ENCODE measurements at regions not wholly inside any gene's neighbourhood (a gene's known extent, or its start where the extent isn't known, plus 50 kb on each side); places are given as distances from the start of the nearest gene placed in this dataset.

GRCh38 chr5:84861306-84861705, 476.6 kb upstream of the EDIL3 start:
- ATAC-seq (no peak), DNase-seq (no peak)
- Histone ChIP-seq H3K4me1 (no peaks in the 10 kb centered on the region), H3K9me3 (no peaks in the 10 kb centered on the region), H3K27ac (no peak overlapping the region), H3K4me3 (no peak overlapping the region), H3K36me3 (no peaks in the 10 kb centered on the region), H3K27me3 (no peaks in the 10 kb centered on the region)
- no peak for TF ChIP-seq POLR2A (IDR thresholded peaks at IDR 0.05)
- TF ChIP-seq CTCF (IDR thresholded peaks at IDR 0.05): no peak
- intact Hi-C loops (cut with DNase I): no loop called here
- 41% methylated on average over 2 of the region's 2 CpGs for WGBS (ENCODE audit: insufficient coverage, low coverage, low lambda C conversion rate, missing lambda C conversion rate)

GRCh38 chr5:84859056-84859455, 474.4 kb upstream of the EDIL3 start:
- intact Hi-C loops (cut with DNase I): no loop called here
- Histone ChIP-seq H3K27ac (no peak overlapping the region), H3K4me1 (no peaks in the 10 kb centered on the region), H3K9me3 (no peaks in the 10 kb centered on the region), H3K36me3 (no peaks in the 10 kb centered on the region), H3K27me3 (no peaks in the 10 kb centered on the region), H3K4me3 (no peak overlapping the region)
- 50% methylated on average over 1 of the region's 1 CpG for WGBS (ENCODE audit: insufficient coverage, low coverage, low lambda C conversion rate, missing lambda C conversion rate)
- DNase-seq (no peak), ATAC-seq (no peak)
- TF ChIP-seq POLR2A (IDR thresholded peaks at IDR 0.05) (no peak), CTCF (IDR thresholded peaks at IDR 0.05) (no peak)

- Histone ChIP-seq H3K36me3 (no peaks in the 10 kb centered on the region), H3K9me3 (no peaks in the 10 kb centered on the region), H3K27me3 (no peaks in the 10 kb centered on the region), H3K27ac (no peak overlapping the region), H3K4me3 (no peak overlapping the region), H3K4me1 (no peaks in the 10 kb centered on the region)
- no peak for DNase-seq
- no peak for ATAC-seq
- TF ChIP-seq POLR2A (IDR thresholded peaks at IDR 0.05): no peak
- TF ChIP-seq CTCF (IDR thresholded peaks at IDR 0.05): no peak
- intact Hi-C loops (cut with DNase I): no loop called here
- WGBS (ENCODE audit: insufficient coverage, low coverage, low lambda C conversion rate, missing lambda C conversion rate): 50% methylated on average over 1 of the region's 1 CpG
Measured at GRCh38 chr5:84831701-84832100, 447.0 kb upstream of the EDIL3 start.

- WGBS (ENCODE audit: insufficient coverage, low coverage, low lambda C conversion rate, missing lambda C conversion rate): 86% methylated on average over 4 of the region's 28 CpGs
- Histone ChIP-seq H3K4me3 (no peak overlapping the region), H3K36me3 (no peaks in the 10 kb centered on the region), H3K4me1 (no peaks in the 10 kb centered on the region), H3K9me3 (no peaks in the 10 kb centered on the region), H3K27ac (no peak overlapping the region), H3K27me3 (no peaks in the 10 kb centered on the region)
- intact Hi-C loops (cut with DNase I): no loop called here
- ATAC-seq (peak in 1 of 4 donors; percentile 33), DNase-seq (no peak)
- TF ChIP-seq POLR2A (IDR thresholded peaks at IDR 0.05) (no peak), CTCF (IDR thresholded peaks at IDR 0.05) (no peak)
Measured at GRCh38 chr5:84830265-84830664, 445.6 kb upstream of the EDIL3 start.

- Histone ChIP-seq H3K27ac (no peak overlapping the region), H3K36me3 (no peaks in the 10 kb centered on the region), H3K4me3 (no peak overlapping the region), H3K4me1 (no peaks in the 10 kb centered on the region), H3K9me3 (no peaks in the 10 kb centered on the region), H3K27me3 (no peaks in the 10 kb centered on the region)
- DNase-seq (no peak), ATAC-seq (no peak)
- intact Hi-C loops (cut with DNase I): no loop called here
- TF ChIP-seq POLR2A (IDR thresholded peaks at IDR 0.05) (no peak), CTCF (IDR thresholded peaks at IDR 0.05) (no peak)
- WGBS (ENCODE audit: insufficient coverage, low coverage, low lambda C conversion rate, missing lambda C conversion rate): 38% methylated on average over 1 of the region's 1 CpG
Measured at GRCh38 chr5:84825606-84826005, 440.9 kb upstream of the EDIL3 start.
